GM12891 (cell line): ENCODE measurements at regions not wholly inside any gene's neighbourhood (a gene's known extent, or its start where the extent isn't known, plus 50 kb on each side); places are given as distances from the start of the nearest gene placed in this dataset.

Experiments used
- PAX5 ChIP-seq: IDR thresholded peaks from 2 replicates; pipeline ENCODE4 v1.6.1; 2011; ENCODE audit warnings: low read length, moderate library complexity, mild to moderate bottlenecking; ENCODE audit not compliant: insufficient read depth, severe bottlenecking
- POLR2A ChIP-seq: IDR thresholded peaks from 2 replicates; pipeline ENCODE4 v1.6.1; 2011; ENCODE audit warnings: low read depth, low read length, control low read depth
- POLR2AphosphoS5 ChIP-seq: IDR thresholded peaks from 2 replicates; pipeline ENCODE4 v1.6.1; 2011; ENCODE audit warnings: low read depth, low read length, control low read depth

- TF ChIP-seq POLR2AphosphoS5 (no peak), POLR2A (no peak), PAX5 (no peak)
Observed at GRCh38 chr11:91786097-91786496, 438.5 kb upstream of the FAT3 start.
